VCaP (cell line): ENCODE measurements at regions not wholly inside any gene's neighbourhood (a gene's known extent, or its start where the extent isn't known, plus 50 kb on each side); places are given as distances from the start of the nearest gene placed in this dataset.

Source experiments
- H3K27ac ChIP-seq: fragments of 450-650 bp; 2 replicates; pipeline ENCODE4 v1.5.1; 2017
- TF ChIP-seq, protein P1 (sequence below): fragments of 450-650 bp; conservative IDR thresholded peaks from 2 replicates; pipeline ENCODE4 v1.5.1; 2017; ENCODE audit warnings: mild to moderate bottlenecking, moderate library complexity

DNA sequence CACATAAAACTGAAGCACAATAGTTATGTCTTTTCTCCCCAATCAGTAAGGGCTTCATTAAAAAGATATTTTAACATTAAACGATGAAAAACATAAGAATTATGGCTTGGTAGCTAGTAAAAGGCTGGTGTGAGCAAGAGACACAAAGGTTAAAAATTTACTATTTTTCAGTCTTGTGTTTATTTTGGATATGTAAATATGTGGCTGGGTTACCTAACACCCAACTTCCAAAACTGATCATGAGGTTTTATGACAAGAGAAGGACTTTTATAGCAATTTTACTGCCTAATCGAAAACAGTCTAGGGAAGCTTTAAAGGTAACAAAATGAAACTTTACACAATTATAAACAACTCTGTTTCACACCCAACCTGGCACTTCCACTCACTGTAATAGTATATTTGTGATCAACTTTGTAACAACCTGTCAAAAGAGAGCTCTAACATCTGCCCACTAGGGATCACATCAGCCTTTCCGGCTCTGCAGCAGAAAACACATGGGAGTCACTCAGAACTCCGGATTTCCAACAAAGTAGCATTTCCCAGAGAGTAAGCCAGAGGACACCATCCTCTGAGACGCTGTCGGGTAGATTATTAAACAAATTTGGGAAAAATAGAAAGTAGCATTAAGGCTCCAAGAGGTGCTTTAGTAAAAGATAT lies 123.4 kb upstream of the C2CD4B start:
- no peak overlapping the region for H3K27ac ChIP-seq
- TF ChIP-seq, protein P1, sequence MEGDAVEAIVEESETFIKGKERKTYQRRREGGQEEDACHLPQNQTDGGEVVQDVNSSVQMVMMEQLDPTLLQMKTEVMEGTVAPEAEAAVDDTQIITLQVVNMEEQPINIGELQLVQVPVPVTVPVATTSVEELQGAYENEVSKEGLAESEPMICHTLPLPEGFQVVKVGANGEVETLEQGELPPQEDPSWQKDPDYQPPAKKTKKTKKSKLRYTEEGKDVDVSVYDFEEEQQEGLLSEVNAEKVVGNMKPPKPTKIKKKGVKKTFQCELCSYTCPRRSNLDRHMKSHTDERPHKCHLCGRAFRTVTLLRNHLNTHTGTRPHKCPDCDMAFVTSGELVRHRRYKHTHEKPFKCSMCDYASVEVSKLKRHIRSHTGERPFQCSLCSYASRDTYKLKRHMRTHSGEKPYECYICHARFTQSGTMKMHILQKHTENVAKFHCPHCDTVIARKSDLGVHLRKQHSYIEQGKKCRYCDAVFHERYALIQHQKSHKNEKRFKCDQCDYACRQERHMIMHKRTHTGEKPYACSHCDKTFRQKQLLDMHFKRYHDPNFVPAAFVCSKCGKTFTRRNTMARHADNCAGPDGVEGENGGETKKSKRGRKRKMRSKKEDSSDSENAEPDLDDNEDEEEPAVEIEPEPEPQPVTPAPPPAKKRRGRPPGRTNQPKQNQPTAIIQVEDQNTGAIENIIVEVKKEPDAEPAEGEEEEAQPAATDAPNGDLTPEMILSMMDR = no peak

DNA sequence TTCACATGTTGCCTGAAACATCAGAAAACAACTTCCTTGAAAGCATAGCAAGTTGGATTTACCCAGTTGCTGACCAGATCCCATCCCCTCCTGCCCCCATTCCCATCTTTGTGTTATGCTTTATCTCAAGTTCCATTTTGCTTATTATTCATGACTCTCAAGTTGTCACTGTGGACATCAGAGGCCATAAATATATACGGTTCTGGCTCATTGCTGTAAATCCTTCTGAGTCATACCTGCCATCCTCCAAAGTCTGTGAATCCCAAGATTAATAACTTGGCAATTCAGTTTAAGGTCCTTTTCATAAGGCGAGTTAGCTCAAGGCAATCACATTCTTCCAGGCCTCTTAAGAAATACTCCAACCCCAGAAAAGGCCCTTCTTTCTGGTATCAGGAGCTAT lies 126.2 kb upstream of the C2CD4B start:
- H3K27ac ChIP-seq = no peak overlapping the region
- TF ChIP-seq, protein P1 = no peak

DNA sequence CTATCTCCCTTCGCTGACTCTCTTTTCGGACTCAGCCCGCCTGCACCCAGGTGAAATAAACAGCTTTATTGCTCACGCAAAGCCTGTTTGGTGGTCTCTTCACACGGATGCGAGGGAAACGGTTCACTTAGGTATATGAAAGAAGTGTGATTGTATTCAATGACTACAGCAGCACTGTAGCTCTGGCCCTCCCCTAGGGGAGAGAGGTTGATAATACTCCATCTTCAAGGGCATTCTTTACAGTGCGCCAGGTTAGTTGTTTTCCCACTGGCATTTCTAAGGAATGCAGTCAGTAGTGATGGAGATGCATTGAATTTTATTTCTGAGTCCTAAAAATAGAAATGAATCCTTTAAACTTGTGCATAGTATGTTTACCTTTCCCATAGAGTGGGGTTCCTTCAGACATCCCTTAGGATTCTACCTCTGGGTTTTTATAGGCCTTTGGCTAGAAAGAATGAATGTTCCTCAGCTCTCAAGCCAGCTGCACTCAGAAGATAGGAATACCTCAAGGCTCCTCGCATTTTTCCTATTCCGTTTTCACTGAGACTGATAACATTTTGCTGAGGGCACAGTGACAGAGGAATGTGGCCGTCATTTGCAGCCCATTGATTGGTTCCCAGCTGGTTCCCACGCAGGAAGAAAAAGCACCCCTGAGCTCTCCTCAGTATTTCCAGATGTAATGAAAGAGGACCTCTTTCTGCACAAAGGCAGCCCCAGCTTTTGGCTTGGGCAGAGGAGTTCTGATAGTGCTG lies 131.8 kb upstream of the C2CD4B start:
- no peak overlapping the region for H3K27ac ChIP-seq
- TF ChIP-seq, protein P1 = no peak

DNA sequence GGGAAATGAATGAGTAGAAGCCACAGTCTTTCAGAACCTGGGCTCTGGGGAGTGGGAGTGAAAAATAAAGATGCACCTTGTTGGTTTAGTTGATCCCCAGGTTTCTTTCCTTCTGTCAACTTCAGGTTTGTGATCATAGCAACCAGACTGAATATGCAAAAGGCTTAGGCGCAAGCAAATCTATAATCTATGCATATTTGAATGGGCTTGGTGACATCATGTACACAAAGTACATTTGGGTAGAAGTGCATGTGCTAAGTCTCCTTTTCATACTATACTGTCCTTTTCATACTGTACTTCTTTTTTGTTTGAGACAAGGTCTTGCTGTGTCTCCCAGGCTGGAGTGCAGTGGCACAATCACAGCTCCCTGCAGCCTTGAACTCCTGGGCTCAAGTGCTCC lies 132.4 kb upstream of the C2CD4B start:
- H3K27ac ChIP-seq = no peak overlapping the region
- TF ChIP-seq, protein P1 = no peak

DNA sequence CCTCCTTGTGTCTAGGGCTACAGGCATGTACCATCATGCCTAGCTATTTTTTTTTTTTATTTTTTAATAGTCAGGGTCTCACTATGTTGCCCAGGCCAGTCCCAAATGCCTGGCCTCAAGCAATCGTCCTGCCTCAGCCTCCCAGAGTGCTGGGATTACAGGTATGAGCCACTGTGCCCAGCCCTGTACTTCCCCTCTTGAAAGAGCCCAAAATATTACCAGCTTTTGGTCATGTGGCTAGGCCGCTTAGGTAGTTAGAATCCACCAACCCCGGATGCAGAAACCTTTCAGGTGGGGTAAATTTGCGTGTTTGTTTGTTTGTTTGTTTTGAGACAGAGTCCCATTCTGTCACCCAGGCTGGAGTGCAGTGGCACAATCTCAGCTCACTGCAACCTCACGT lies 132.8 kb upstream of the C2CD4B start:
- H3K27ac ChIP-seq = no peak overlapping the region
- TF ChIP-seq, protein P1 = no peak

DNA sequence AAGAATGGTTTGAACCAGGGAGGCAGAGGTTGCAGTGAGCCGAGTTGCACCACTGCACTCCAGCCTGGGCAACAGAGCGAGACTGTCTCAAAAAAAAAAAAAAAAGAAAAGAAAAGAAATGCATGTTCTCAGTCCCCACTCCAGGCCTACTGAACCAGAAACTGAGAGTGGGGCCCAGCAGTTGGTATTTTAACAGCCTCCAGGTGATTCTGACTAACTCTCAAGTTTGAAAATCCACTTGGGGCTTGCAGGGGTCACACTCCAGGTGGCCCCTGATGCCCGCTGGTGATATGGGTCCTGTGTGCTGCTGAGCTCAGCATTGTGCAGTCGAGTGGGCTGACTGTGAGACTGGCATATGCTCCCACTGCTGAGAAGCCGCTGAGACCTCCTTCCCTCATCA lies 133.7 kb upstream of the C2CD4B start:
- TF ChIP-seq, protein P1 = no peak
- no peak overlapping the region for H3K27ac ChIP-seq

DNA sequence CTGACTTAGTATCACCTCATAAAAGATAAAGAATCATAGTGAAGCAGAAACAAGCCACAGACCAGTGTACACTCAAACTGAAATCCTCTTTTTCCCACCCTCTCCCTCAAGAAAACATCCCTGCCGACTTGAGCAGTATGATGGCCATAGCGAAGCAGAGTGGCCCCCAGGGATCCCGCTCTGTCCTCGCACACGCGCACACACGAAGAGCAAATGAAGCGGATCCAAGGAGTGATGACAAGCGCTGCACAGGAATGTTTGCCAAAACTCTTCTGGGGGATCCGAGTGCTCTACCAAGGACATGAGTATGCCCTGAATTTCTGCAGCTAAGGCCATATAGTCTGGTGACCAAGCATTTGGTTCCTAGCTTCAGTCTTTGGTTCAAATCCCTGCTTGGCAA lies 134.5 kb upstream of the C2CD4B start:
- no peak overlapping the region for H3K27ac ChIP-seq
- TF ChIP-seq, protein P1 = no peak
